ENCODE measurements at regions not wholly inside any gene's neighbourhood (a gene's known extent, or its start where the extent isn't known, plus 50 kb on each side); places are given as distances from the start of the nearest gene placed in this dataset.

GRCh38 chr17:77604301-77604972, 354.1 kb upstream of the TNRC6C start:
- TF ChIP-seq, protein P1, sequence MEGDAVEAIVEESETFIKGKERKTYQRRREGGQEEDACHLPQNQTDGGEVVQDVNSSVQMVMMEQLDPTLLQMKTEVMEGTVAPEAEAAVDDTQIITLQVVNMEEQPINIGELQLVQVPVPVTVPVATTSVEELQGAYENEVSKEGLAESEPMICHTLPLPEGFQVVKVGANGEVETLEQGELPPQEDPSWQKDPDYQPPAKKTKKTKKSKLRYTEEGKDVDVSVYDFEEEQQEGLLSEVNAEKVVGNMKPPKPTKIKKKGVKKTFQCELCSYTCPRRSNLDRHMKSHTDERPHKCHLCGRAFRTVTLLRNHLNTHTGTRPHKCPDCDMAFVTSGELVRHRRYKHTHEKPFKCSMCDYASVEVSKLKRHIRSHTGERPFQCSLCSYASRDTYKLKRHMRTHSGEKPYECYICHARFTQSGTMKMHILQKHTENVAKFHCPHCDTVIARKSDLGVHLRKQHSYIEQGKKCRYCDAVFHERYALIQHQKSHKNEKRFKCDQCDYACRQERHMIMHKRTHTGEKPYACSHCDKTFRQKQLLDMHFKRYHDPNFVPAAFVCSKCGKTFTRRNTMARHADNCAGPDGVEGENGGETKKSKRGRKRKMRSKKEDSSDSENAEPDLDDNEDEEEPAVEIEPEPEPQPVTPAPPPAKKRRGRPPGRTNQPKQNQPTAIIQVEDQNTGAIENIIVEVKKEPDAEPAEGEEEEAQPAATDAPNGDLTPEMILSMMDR (conservative IDR thresholded peaks at IDR 0.05; ENCODE audit: low read depth, low read length): no peak
- TF ChIP-seq EZH2 (IDR thresholded peaks at IDR 0.05; ENCODE audit: low read length, unreplicated experiment): no peak
- TF ChIP-seq EZH2phosphoT487 (IDR thresholded peaks at IDR 0.05; ENCODE audit: borderline replicate concordance, low read length): no peak

All from PC-3 (cell line).